GM18907 (cell line): ENCODE measurements at regions not wholly inside any gene's neighbourhood (a gene's known extent, or its start where the extent isn't known, plus 50 kb on each side); places are given as distances from the start of the nearest gene placed in this dataset.
A peak's percentile ranks its signal among the peaks of the same experiment; 100 is the strongest.

Source experiments
- ATAC-seq: cut with Tn5 transposase; IDR thresholded peaks from one replicate; pipeline ENCODE4 v1.9.1; 2021; ENCODE audit warnings: mild to moderate bottlenecking, moderate library complexity; ENCODE audit not compliant: unreplicated experiment

DNA sequence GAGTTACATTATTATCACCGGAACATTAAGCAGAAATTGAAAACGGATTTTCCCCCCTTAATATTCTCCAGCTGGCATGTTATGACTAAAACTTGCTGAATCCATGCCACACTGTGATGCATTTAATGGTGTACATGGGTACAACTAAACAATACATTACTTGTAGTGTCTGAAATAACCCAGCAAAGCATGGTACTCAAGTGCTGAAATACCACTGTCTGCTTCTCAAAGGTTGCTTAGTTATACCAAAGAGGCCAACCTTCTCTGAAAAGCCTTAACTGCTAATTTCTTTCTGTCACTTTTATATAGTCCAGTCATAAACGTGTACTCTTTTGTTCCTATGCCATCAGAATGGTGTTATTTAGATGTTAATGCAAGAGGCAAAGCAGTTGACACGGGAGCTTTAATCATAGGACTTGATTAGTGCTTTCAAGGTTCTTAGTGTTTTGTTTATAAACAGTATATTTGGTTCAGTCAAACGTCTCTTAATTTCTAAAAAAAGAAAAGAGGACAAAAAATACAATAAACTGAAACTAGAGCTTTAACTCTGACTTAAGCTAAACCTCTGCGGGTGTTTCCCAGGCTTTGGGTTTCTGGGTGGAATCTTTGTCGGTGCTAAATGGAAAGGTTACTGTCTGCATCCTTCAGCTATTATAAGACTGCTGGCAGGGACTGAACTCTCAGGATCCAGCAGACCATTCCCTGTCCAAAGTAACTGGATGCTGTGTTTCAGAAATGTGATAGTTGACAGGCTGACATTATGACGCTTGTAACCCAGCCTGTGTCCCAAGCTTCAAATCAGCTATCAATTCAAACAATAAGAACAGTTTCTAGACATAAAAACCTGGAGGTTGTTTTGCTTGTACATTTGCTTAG, 202.6 kb downstream of the PPP1R3A start:
- no peak for ATAC-seq

DNA sequence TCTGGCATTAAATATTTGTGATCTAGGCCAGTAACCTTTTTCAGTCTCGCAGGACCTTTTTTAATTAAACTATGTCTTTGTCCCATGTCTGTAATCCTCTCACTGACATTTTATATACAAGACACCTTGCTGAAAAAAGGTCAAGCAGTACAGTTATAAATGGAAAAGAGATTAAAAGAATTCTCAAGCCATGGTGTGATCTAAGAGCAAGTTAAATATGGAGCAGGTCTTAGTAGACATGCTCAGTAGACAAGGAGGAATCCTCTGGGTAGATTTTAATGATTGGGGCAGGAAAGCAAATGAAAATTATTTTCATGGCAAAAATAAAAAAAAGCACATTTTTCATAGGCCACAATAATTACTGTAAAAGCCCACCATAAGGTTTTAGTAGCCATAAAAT, 203.5 kb downstream of the PPP1R3A start:
- ATAC-seq: no peak

DNA sequence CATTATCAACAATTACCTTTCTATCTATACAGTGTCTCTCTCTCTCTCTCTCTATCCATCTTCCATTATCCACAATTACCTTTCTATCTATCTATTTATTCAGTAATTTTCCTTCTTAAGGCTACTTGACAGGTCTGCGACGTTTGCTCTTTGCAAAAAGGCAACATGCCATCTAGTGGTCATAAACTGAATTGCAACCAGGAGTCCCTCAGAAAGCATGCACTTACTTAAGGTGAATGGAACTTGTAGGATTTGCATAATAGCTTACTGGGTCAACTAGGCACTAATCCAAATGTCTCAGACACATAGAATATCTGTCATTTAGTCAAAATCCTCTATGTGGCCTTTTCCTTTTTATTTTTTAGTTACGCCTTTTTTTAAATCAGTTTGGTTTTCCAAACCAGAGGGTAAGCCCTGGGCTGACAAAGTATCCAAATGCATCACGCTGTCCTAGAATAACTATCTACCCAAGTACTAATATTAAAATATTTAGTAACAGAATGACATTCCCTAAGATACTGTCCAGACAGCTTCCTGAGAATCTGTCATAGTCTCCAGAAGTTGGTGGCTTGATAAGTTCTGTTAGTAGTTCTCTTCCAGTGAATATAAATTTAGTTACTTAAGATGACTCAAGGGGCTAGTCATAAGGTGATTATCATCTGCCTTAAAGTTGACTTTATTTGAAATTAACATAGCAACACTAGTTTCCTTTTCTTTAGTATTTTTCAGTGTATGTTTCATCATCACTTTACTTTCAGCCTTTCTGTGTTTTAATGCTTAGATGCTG, 208.3 kb downstream of the PPP1R3A start:
- peak; percentile 99 for ATAC-seq

DNA sequence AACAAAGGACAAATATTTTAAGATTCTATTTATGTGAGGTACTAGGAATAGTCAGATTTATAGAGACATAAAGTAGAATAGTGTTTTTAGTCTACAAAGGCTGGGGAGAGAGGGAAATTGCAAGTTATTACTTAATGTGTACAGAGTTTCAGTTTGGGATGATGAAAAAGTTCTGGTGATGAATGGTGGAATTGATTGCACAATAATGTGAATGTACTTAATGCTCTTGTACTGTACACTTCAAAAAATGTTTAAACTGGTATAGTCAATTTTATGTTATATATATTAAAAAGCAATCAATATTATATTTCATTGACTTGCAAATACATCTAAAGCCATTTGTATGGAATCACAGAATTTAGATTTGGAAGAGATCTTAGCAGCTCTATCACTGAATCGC, 213.4 kb downstream of the PPP1R3A start:
- no peak for ATAC-seq

DNA sequence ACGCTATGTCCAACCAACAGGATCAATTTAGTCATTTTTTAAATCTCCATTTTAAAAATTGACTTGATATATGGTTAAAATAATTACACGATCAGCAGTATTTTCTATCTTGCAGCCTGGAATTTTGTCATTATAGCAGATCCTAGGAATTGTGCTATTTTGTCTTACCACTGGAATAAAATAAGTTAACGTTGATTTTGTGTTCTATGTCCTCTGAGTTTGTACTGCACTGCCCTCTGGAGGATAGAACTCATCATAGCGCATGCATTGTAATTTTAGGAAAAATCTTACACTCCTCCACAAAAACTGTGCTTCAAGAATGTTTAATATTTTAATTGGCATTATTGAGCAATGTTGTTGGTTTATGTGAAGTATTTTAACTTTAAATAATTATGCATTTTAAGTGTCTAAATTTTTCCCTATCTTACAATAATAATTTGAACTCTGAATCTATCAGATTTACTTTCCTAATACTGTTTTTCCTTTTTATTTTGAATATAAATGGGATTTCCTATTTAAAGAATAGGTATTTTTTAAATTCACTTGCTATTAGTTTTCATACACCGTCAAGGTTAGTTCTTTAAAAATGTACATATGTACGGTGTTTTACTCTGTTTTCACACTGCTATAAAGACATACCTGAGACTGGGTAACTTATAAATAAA, 220.1 kb downstream of the PPP1R3A start:
- peak; percentile 67 for ATAC-seq

DNA sequence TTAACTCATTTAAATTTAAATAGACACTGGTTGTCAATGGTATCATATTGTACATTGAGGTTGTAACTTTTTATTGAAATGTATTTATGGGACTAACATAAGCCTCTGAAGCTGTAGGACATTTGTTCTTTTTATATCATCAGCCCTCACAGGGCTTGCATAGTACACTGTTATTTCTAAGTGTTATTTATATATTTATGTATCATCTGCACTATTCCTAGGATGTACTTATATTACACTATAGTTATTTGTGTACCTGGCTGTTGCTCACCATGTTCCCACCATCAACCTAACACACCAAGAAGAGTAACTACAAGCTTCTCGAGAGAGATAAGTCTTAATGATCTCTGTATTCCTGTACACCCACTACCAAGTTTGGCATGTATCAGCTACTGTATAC, 224.7 kb downstream of the PPP1R3A start:
- ATAC-seq: no peak

DNA sequence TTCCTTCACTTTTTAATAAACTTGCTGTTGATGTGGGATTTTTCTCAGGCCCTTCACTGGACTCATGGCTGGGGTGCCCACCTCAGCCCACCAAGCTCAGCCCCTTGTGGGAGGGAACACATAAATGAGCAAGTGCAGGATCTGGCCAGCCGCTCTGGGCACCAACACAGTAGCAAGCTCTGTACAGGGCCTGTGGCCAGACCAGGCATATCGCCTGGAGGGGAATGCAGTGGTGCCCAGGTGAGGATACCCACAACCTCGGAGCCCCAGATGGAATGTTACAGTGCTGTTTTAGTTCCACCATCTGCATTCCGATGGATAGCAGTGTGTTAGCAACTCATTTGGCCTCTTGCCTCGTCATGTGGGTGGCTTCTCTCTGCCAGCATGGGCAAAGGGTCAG, 234.6 kb downstream of the PPP1R3A start:
- ATAC-seq: no peak

DNA sequence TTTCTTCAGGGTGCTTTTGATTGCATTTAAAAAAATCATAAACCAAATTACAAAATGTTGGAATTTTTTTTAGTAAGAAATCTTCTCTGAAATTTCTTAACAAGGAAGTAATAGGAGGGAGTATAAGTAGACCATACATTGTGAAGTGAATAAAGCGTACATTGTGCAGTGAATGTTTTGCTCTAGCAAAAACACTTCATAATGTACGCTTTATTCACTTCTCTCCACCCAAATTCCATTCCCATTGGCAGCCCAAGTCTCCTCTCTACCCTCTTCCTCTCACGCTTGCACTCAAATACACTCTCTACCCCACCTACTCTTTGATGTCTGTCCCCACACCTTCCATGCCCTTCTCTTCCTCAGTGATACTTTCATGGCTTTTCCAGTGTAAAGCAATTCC, 241.0 kb downstream of the PPP1R3A start:
- no peak for ATAC-seq

DNA sequence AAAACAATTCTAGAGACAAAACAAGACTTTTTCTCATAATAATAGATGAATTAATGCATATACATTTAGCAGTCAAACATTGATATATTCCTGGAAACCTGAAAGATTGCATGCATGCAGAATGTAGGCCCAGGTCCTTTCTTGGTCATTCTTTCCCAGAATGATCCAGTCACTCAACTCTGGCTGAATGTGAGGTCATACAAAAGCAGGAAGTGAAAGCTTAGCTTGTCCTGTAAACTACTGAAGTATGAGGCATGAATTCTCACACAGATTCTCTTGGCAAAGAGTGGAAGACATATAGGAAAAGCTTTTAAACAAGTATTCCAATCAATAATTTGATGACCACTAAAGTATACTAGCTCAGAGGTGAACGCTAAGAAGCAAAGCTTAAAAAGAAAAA, 253.9 kb downstream of the PPP1R3A start:
- ATAC-seq: peak; percentile 55

DNA sequence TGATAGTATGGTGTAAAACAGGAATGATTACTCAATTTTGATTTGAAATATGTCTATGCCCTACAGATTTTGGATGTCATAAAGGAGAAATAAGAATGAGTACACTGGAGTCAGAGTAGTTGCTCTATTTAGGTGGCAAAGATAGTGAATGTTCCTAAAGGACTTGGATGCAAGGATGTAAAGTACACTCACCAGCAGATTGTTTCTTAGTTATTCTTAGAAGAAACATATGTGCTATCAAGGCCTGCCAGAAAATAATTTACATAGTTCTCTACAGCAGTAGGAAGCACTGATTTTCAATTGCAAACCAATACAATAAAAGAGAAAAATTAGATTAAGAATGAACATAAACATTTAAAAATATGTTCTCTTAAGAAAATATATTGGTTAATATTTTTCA, 259.4 kb downstream of the PPP1R3A start:
- ATAC-seq: no peak

DNA sequence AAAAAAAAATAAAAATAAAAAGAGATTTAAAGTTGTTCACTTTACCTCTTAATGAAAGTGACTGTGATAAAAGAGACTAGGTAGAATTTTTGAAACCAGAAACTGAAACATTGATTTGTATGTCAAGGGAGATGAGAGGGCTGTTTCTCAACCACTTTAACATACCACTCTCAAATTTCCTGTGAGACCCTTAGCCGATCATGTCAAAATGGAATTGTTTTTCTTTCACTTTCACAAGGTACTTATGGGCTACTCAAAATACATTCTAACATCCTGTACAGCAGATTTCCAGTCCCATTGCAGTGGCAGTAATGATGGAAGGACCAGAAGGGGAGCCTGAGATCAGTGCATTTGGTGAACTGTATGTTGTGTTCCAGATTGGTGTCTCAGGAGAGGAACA, 261.2 kb downstream of the PPP1R3A start:
- peak; percentile 99 for ATAC-seq

DNA sequence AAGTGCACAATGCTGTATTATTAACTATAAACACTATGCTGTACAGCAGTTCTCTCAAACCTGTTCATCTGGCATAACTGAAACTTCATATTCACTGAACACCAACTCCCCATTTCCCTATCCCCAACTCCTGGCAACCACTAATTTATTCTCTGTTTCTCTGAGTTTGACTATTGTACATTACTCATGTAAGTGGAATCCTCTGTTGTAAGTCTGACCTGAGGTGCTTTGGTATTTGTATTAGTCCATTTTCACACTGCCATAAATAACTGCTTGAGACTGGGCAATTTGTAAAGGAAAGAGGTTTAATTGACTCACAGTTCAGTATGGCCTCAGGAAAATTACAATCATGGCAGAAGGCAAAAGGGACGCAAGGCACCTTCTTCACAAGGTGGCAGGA, 266.3 kb downstream of the PPP1R3A start:
- no peak for ATAC-seq

DNA sequence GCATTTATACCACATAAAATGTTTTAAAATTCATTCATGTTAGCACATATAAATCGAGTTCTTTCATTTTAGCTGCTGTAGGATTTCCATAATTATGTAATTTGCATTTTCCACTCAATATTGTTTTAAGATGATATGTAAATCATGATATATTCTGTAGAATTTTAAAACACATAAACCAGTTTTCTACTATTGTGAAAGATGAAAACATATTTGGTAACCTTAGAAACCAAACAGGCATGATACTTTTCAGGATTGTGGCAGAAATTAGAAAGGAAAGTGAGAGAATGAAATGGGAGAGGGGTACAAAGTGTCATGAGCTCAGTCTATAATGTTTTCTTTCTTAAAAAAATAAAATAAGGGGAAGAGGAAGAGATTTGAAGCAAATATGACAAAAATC, 269.3 kb downstream of the PPP1R3A start:
- ATAC-seq: no peak

DNA sequence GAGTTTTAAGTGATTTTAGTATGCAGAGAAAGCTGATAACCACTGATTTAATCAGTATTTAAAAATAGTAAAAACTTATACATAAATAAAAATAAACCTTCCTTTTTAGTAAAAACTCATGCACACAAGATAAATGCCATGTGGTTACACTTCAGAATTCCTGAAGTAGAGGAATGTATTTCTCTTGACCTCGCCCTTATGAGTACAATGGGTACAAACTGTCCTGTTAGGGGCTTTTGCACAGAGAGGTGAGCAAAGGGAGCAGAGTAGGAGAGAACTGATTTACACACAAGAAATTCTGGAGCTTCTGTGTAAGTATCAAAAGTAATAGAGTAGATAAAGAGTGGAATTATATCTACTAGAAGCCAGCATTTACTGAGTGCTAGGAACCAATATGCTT, 279.6 kb downstream of the PPP1R3A start:
- ATAC-seq: no peak

DNA sequence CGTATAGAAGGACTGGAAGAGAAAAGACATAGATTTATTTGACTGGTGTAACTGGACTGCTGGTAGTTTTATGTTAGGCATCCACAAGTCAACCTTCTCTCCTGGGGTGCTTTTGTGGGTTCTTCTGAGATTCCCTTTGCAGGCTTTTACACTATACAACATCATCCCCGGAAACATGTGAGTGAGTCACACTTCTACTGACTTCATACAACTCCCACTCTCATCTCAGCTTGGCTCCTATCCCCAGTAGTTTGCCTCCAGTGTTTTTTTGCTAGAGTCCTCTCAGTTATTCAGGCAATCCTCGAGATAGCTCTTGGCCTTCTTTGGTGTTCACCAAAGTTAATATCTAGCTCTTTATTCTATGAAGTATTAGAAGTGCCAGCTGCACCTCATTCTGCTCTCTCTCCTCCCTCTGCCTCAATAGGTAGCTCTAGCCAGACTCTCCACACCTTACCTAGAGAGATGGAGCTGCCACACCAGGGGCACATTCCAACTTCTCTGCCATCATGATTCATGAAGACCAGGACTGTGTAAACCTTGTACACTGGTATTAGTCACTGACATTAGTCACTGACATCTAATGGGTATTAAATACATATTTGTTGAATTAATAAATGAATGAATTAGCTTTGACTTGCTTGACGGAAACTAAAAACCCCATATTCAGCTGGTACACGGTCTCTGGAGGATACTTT, 281.9 kb downstream of the PPP1R3A start:
- ATAC-seq: no peak

DNA sequence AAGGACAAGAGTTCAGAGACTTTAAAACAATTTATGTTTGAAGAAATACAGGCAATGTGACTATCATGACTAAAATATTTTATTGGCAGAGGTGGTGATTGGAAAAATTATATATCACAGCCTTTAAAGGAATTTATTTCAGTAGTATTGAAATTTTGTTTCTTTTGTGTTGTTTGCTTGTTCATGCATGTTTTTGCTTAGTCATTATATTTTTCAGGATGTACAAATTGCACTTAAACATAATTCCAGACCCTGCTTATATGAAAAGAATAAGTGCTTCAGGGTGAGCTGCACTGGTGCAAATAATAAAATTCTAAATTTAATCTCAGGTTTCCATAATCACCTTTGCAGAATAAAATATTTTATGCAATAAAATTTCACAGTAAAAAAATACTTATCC, 283.3 kb downstream of the PPP1R3A start:
- ATAC-seq: no peak

DNA sequence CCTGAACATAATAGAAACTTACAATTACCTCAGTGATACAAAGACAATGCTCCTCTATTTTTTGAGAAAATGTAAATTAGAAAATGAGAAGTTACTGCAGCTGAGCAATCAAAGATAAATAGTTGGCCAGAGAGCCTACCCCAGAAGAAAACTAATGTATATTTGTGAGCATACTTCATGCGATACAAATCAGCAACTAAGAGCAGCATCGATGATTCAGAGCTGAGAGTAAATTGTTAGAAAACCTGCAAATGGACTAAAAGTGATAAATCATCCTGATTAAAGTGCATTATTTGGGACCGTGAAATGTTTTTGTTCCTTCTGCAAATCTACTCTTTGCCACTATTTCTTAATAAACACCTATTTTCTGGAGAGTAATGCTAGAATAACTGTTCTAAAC, 285.7 kb downstream of the PPP1R3A start:
- ATAC-seq: no peak

DNA sequence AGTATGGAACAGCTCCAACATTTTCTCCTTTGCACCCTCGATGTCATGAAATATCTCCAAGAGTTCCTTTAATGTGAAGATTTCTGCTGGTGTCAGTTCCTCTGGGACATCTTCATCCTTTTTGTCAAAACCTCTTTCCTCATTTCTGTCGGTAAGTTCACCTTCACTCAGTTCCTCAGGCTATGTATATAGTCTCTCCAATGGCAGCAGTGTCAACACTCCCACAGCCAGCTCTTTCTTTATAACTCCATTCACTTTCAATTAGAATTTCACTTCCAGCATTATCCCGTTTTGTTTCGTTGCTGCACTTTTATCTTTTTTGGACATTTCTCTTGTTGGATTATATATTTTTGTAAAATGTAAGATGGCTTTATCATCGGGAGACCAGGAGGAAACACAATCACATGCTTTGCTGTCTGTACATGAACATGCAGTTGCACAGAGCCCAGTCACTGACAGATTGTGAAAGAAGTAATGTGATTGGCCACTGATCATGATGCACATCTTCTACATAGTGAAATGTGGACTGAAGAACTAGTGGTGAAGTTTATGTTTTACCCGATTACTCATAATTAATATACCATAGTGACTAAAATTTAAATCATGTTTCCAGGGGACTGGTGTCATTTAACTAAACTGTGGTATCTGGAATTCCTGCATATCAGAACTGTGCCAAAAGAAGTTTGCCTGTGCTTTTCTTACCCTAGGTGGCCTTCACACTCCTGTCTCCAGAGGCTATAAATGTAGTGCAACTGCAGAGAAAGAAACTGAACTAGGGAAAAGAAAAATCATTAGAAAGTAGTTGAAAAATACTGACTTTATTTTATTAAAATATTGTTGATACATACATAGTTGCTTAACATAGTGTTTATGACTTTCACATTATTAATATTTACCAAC, 289.6 kb downstream of the PPP1R3A start:
- ATAC-seq: peak; percentile 49

DNA sequence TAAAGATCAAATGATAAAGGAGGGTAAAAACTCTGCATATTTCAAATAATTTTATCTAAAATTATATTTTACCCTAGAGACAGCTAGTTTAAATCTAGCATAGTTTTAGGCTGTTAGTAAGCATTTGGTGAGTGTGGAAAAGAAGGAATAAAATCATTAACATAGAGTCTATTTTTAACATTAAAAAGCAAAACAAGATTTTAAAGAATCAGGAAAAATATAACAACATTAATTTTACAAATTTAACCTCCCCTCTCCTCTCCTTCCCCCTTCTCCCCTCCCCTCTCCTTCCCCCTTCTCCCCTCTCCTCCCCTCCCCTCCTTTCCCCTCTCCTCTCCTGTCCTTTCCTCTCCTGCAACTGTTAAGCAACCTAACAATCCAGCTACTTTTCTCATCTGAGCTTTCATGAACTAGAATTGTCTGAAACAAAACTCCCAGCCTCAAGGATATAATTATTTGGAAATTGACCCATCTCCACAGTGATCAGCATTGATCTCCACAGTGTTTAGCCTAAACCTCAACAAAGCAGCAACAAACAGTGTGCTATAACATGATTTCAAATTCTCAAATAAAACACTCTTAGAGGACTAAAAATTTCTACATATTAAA, 293.2 kb downstream of the PPP1R3A start:
- ATAC-seq: no peak

DNA sequence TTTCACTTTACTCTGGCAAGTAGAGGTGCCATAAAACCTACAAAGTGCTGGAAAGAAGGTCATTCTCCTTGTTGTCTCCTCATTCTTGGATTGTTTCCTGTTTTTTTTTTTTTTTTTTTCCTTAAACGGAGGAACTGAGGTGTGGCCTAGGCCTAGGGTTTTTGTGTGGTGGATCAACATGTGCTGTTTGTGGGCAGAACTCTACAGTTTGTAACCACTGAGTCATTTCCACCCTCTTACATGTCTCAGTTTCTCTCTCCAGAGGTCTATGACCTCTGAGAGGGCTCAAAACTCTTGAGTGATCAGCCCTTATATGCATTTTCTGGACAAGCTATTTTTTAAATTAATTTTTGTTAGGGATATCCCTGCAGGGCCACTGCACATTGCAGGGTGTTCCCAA, 296.0 kb downstream of the PPP1R3A start:
- no peak for ATAC-seq
